ENCODE measurements at regions not wholly inside any gene's neighbourhood (a gene's known extent, or its start where the extent isn't known, plus 50 kb on each side); places are given as distances from the start of the nearest gene placed in this dataset.

- BruUV-seq (replicated peaks) = no TSS peak
- POLR2A ChIA-PET = no interaction called here
Measured at GRCh38 chr14:36245223-36245622, 68.7 kb upstream of the PTCSC3 start.

More at GRCh38 chr14:36245223-36245622, 68.7 kb upstream of the PTCSC3 start:
- in situ Hi-C loops (cut with MboI) (no loop called here), intact Hi-C loops (cut with micrococcal nuclease; ENCODE audit: unreplicated experiment) (no loop called here)
- Histone ChIP-seq H3K27me3 (replicated peaks in 1 of 2; ENCODE audit: control insufficient read depth in 2 of 2, insufficient read depth in 2 of 2, low read length in 1 of 2) (no peaks in the 10 kb centered on the region), H3K36me3 (ENCODE audit: control insufficient read depth in 2 of 2, insufficient read depth in 2 of 2, low read length in 1 of 2) (no peaks in the 10 kb centered on the region), H3K9me3 (replicated peaks; ENCODE audit: control insufficient read depth, insufficient read depth, low read length) (no peaks in the 10 kb centered on the region; the same call in 2 of the 3 replicates), H3K27ac (ENCODE audit: control insufficient read depth, insufficient read depth) (no peak overlapping the region), H3K79me2 (ENCODE audit: control insufficient read depth, insufficient read depth, low read length) (no peaks in the 10 kb centered on the region), H3K4me1 (ENCODE audit: control insufficient read depth, insufficient read depth, low read length) (no peaks in the 10 kb centered on the region), H2AFZ (ENCODE audit: control insufficient read depth, low read depth, low read length) (no peak overlapping the region), H4K20me1 (ENCODE audit: control insufficient read depth, insufficient read depth) (no peaks in the 10 kb centered on the region), H3K9ac (ENCODE audit: control insufficient read depth, insufficient read depth, low read length) (no peak overlapping the region), H3K4me3 (no peak overlapping the region), H3K4me2 (ENCODE audit: control insufficient read depth, insufficient read depth) (no peak overlapping the region)
- FAIRE-seq (no peak), ATAC-seq (no peak), DNase-seq (ENCODE audit: low read depth, low spot score) (no peak)
- ChIA-PET CTCF (interaction anchor here (1.1 kb wide), 1 partner anchor 129 kb away, joined by 3 read pairs; no protein-coding TSS in a partner anchor), SMC1A (ENCODE audit: uncharacterized antibody, unreplicated experiment) (no interaction called here), RAD21 (ENCODE audit: unreplicated experiment) (no interaction called here)
- WGBS (ENCODE audit: insufficient coverage, insufficient replicate concordance, low lambda C conversion rate, missing lambda C conversion rate) = 55% methylated on average over 3 of the region's 3 CpGs
- TF ChIP-seq KAT2A (conservative IDR thresholded peaks at IDR 0.05; ENCODE audit: control insufficient read depth, low read depth, low read length) (no peak), SMARCA5 (IDR thresholded peaks at IDR 0.05) (no peak), POLR2AphosphoS5 (IDR thresholded peaks at IDR 0.05; ENCODE audit: low read length) (no peak), CBFB (IDR thresholded peaks at IDR 0.05; ENCODE audit: low read depth) (no peak), RELB (IDR thresholded peaks at IDR 0.05; ENCODE audit: low read depth) (no peak), SMAD5 (IDR thresholded peaks at IDR 0.05; ENCODE audit: low read depth) (no peak), HCFC1 (IDR thresholded peaks at IDR 0.05; ENCODE audit: low read length) (no peak), TCF3 (IDR thresholded peaks at IDR 0.05; ENCODE audit: borderline replicate concordance, insufficient read depth, low read depth, low read length) (no peak), ETV6 (conservative IDR thresholded peaks at IDR 0.05 in 1 of 2, IDR thresholded peaks at IDR 0.05 in 1 of 2; ENCODE audit: borderline replicate concordance in 1 of 2, low read depth in 1 of 2) (no peak)
- TF ChIP-seq, protein P1, sequence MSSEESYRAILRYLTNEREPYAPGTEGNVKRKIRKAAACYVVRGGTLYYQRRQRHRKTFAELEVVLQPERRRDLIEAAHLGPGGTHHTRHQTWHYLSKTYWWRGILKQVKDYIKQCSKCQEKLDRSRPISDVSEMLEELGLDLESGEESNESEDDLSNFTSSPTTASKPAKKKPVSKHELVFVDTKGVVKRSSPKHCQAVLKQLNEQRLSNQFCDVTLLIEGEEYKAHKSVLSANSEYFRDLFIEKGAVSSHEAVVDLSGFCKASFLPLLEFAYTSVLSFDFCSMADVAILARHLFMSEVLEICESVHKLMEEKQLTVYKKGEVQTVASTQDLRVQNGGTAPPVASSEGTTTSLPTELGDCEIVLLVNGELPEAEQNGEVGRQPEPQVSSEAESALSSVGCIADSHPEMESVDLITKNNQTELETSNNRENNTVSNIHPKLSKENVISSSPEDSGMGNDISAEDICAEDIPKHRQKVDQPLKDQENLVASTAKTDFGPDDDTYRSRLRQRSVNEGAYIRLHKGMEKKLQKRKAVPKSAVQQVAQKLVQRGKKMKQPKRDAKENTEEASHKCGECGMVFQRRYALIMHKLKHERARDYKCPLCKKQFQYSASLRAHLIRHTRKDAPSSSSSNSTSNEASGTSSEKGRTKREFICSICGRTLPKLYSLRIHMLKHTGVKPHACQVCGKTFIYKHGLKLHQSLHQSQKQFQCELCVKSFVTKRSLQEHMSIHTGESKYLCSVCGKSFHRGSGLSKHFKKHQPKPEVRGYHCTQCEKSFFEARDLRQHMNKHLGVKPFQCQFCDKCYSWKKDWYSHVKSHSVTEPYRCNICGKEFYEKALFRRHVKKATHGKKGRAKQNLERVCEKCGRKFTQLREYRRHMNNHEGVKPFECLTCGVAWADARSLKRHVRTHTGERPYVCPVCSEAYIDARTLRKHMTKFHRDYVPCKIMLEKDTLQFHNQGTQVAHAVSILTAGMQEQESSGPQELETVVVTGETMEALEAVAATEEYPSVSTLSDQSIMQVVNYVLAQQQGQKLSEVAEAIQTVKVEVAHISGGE (CRISPR knock-in tag; IDR thresholded peaks at IDR 0.05) = no peak

All from GM12878 (cell line).